GM18517 (cell line): ENCODE measurements at regions not wholly inside any gene's neighbourhood (a gene's known extent, or its start where the extent isn't known, plus 50 kb on each side); places are given as distances from the start of the nearest gene placed in this dataset.
"Not testable (repeated sequence)": the region's sequence is repeated elsewhere in the genome, so short reads cannot be mapped to it uniquely, and the experiment has no call there.

Source experiments
- ATAC-seq: cut with Tn5 transposase; IDR thresholded peaks from one replicate; pipeline ENCODE4 v1.9.1; 2021; ENCODE audit warnings: mild to moderate bottlenecking, moderate library complexity; ENCODE audit not compliant: unreplicated experiment

DNA sequence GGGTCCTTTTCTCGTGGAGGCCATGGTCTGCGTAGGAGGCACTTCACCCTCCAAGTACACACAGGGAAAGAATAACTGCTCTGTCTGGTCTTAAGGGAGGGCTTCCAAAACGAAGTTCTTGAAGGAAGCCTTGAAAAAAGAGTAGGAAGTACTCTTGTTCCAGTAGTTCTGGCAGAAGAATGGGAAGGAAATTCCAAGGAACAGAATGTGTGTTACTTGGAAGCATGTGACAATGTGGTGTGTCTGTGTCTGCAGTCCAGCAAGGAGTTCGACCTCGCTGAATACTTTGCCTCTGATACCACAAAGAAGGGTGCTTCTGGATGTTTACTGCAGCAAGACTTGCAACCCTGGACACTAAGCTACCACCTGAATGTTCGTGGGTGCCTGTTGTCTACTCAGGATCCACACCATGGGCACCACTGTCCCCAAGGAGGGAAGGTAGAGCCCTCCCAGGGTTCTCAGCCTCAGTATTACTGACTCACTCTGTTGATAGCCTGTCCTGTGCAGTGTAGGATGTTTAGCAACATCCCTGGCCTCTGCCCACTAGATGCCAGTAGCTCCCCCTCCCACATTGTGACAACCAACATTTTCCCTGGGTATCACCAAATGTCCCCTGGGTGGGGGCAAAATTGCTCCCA, 471.6 kb upstream of the CDH4 start:
- ATAC-seq, result no peak

DNA sequence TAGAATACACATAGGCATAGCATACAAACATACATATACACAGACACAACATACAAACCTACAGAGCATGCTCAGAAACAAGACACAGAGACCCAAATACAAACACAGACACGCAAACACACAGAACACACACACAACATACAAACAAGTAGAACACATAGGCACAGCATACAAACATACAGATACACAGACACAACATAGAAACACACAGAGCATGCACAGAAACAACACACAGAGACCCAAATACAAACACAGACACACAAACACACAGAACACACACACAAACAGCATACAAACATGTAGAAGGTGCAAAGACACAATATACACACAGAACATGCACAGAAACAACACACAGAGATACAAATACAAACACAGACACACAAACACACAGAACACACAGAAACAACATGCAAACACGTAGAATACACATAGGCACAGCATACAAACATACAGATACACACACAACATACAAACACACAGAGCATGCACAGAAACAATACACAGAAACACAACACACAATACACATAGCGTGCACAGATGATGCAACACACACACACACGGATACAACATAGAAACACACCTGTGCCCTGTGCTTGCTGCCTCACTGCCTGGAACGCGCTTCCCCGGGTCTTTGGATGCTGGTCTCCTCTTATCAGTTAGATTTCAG, 469.0 kb upstream of the CDH4 start:
- ATAC-seq, result no peak

DNA sequence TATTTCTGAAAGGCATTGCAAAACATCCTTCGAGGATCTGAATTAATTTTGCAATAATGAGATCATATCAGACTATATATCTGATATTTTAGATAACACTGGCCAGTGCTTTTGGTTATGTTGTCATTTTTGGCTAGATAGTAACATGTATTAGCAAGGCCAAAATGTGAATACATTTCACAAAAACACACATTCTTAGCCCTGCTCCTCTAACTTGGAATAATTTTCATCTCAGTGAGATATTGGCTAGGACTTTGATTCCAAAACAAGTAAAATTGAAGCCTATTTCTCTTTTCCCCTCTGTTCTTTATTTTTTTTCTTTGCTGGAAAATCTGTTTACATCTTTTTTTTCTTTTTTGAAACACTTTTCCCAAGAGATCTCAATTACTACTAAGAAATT, 466.8 kb upstream of the CDH4 start:
- ATAC-seq, result no peak

GRCh38 chr20:60785785-60786184, 466.3 kb upstream of the CDH4 start:
- no peak for ATAC-seq

- no peak for ATAC-seq
Measured at GRCh38 chr20:60786686-60787217, 465.3 kb upstream of the CDH4 start.

DNA sequence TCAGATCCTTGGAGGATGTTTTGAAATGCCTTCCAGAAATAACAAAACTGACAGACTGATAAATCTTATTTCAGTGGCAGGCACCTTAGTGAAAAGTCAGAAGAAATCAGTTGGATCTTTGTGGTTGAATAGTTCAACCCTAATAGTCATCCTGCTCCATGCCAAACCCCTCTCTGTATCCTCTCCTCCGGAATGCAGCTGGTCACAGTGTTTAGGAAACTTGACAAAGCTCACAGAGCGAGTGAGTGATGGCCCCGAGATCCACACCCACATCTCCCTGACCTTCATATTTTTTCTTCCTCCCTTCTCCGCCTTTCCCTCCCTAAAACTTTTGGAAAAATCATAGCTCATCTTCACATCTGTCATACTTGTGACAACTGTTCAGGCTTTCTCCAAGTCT, 464.8 kb upstream of the CDH4 start:
- no peak for ATAC-seq

- no peak for ATAC-seq
Measured at GRCh38 chr20:60788070-60788469, 464.0 kb upstream of the CDH4 start.

- ATAC-seq, result no peak
Measured at GRCh38 chr20:60789399-60789798, 462.7 kb upstream of the CDH4 start.

GRCh38 chr20:60790339-60790738, 461.7 kb upstream of the CDH4 start:
- ATAC-seq, result not testable (repeated sequence)

GRCh38 chr20:60791823-60792222, 460.2 kb upstream of the CDH4 start:
- ATAC-seq, result no peak

GRCh38 chr20:60792941-60793340, 459.1 kb upstream of the CDH4 start:
- ATAC-seq, result no peak

GRCh38 chr20:60794674-60795073, 457.4 kb upstream of the CDH4 start:
- ATAC-seq, result no peak

GRCh38 chr20:60795651-60796050, 456.4 kb upstream of the CDH4 start:
- no peak for ATAC-seq

GRCh38 chr20:60800185-60800584, 451.9 kb upstream of the CDH4 start:
- ATAC-seq, result no peak

- no peak for ATAC-seq
Measured at GRCh38 chr20:60802676-60803075, 449.4 kb upstream of the CDH4 start.

GRCh38 chr20:60803335-60804055, 448.6 kb upstream of the CDH4 start:
- ATAC-seq, result no peak

GRCh38 chr20:60804240-60804917, 447.7 kb upstream of the CDH4 start:
- no peak for ATAC-seq

DNA sequence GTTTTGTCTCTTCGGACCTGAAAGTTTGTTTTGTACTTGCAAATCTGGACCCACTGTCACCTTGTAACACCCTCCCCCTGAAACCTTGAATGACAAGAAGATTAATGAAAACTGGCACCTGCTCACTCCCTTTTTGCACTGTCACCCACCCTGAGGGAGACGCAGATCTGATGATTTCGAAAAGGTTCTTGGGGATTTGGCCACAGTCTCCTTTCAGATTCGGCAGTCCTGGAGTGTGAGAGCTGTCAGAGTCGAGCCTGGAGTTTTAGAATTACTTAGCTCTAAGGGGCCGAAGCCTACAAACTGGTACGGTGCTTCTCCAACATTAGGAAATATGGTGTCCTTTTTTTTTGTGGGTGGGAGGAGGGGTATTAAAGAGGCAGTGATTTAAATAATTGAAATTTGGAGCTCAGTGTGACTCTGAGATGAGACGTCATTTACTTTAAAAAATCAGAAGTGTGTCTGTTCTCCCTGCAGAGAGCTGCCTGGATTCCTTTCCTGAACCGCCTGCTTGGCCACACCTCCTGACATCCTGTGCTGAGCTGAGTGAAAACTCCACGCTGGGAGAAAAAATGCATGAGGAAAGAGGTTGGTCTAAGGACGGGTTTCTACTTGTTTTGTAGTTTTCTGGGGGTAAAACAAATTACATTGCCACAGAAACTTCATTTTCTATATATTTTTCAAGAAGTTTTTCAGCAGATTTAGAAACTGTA, 447.0 kb upstream of the CDH4 start:
- no peak for ATAC-seq

- ATAC-seq, result no peak
Measured at GRCh38 chr20:60806354-60806753, 445.7 kb upstream of the CDH4 start.

GRCh38 chr20:60806824-60807223, 445.2 kb upstream of the CDH4 start:
- no peak for ATAC-seq
